GM10266 (cell line): ENCODE measurements at regions not wholly inside any gene's neighbourhood (a gene's known extent, or its start where the extent isn't known, plus 50 kb on each side); places are given as distances from the start of the nearest gene placed in this dataset.

ENCODE experiments used
- DNase-seq: peaks from one replicate; pipeline ENCODE4 v3.0.0; 2012; ENCODE audit errors: extremely low spot score
- CTCF ChIP-seq: IDR thresholded peaks from 2 replicates; pipeline ENCODE4 v1.5.1; 2012; ENCODE audit warnings: mild to moderate bottlenecking, low read depth; ENCODE audit not compliant: control insufficient read depth, insufficient read depth; ENCODE audit errors: missing control alignments

GRCh38 chr16:49067776-49068175 is 213.9 kb downstream of the CBLN1 start:
- no peak for DNase-seq
- TF ChIP-seq CTCF, result no peak

GRCh38 chr16:49061137-49061714 is 220.4 kb downstream of the CBLN1 start:
- DNase-seq, result no peak
- no peak for TF ChIP-seq CTCF

- DNase-seq, result no peak
- no peak for TF ChIP-seq CTCF
These were observed 220.9 kb downstream of the CBLN1 start for GRCh38 chr16:49060728-49061127.

- DNase-seq, result no peak
- no peak for TF ChIP-seq CTCF
These were observed 223.3 kb downstream of the CBLN1 start for GRCh38 chr16:49058382-49058781.

GRCh38 chr16:49057936-49058335 is 223.7 kb downstream of the CBLN1 start:
- TF ChIP-seq CTCF, result no peak
- no peak for DNase-seq

GRCh38 chr16:49057391-49057790 is 224.2 kb downstream of the CBLN1 start:
- DNase-seq, result no peak
- TF ChIP-seq CTCF, result no peak

- TF ChIP-seq CTCF, result no peak
- no peak for DNase-seq
These were observed 225.1 kb downstream of the CBLN1 start for GRCh38 chr16:49056546-49056945.
